ENCODE measurements at regions not wholly inside any gene's neighbourhood (a gene's known extent, or its start where the extent isn't known, plus 50 kb on each side); places are given as distances from the start of the nearest gene placed in this dataset.

DNA sequence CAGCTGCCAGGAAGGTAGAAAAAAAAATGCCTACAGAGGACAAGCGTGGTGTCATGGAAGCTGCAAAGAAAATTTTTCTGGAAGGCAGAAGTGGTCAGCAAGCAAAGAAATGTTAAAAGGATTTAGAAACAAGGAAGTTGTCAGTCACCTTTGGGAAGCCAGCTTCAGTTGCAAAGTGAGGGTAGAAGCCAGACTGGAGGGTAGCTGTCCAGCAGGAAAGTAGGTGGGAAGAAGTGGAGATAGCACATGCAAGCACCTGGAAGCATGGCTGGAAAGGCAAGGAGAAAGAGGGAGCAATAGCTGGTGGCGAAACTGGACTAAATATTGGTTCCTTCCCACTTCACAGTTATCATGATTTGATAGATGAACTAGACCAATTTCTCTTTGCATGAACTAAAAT is 54.3 kb downstream of the ADRB2 start:
- TF ChIP-seq, protein P1, sequence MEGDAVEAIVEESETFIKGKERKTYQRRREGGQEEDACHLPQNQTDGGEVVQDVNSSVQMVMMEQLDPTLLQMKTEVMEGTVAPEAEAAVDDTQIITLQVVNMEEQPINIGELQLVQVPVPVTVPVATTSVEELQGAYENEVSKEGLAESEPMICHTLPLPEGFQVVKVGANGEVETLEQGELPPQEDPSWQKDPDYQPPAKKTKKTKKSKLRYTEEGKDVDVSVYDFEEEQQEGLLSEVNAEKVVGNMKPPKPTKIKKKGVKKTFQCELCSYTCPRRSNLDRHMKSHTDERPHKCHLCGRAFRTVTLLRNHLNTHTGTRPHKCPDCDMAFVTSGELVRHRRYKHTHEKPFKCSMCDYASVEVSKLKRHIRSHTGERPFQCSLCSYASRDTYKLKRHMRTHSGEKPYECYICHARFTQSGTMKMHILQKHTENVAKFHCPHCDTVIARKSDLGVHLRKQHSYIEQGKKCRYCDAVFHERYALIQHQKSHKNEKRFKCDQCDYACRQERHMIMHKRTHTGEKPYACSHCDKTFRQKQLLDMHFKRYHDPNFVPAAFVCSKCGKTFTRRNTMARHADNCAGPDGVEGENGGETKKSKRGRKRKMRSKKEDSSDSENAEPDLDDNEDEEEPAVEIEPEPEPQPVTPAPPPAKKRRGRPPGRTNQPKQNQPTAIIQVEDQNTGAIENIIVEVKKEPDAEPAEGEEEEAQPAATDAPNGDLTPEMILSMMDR (IDR thresholded peaks at IDR 0.05; ENCODE audit: low read depth, low read length), result no peak
- TF ChIP-seq, protein P2, sequence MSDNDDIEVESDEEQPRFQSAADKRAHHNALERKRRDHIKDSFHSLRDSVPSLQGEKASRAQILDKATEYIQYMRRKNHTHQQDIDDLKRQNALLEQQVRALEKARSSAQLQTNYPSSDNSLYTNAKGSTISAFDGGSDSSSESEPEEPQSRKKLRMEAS (IDR thresholded peaks at IDR 0.05; ENCODE audit: low read depth, low read length), result no peak
- TF ChIP-seq POLR2A (IDR thresholded peaks at IDR 0.05; ENCODE audit: extremely low read depth, insufficient read length) (no peak), MYC (IDR thresholded peaks at IDR 0.05; ENCODE audit: low read depth, low read length) (no peak)

Measured in NB4 (cell line).